ENCODE measurements at regions not wholly inside any gene's neighbourhood (a gene's known extent, or its start where the extent isn't known, plus 50 kb on each side); places are given as distances from the start of the nearest gene placed in this dataset.

GRCh38 chr15:38642689-38643270 is 78.2 kb upstream of the RASGRP1 start:
- H3K79me1 ChIP-seq (ENCODE audit: low read depth, low read length), result no peaks in the 10 kb centered on the region
- ChIA-PET CTCF (ENCODE audit: partially characterized antibody) (interaction anchor here (0.6 to 1.8 kb wide), 7 partner anchors 10 to 254 kb away, joined by 3 to 8 read pairs (median 3); partner anchors contain the start of gene RASGRP1), POLR2A (ENCODE audit: partially characterized antibody) (interaction anchor here (0.5 to 1.1 kb wide), 2 partner anchors 11 to 466 kb away, joined by 3 read pairs; no protein-coding TSS in a partner anchor)
- H2BK20ac ChIP-seq (ENCODE audit: low read length), result no peak overlapping the region
- H3K14ac ChIP-seq (ENCODE audit: insufficient read length), result no peak overlapping the region
- H3K4me3 ChIP-seq (ENCODE audit: extremely low read depth in 1 of 4, insufficient read depth in 2 of 4, low read depth in 3 of 4, low read length in 4 of 4), result no peak overlapping the region
- H4K5ac ChIP-seq (ENCODE audit: insufficient read length, low read depth, low read length), result no peak overlapping the region
- no peak overlapping the region for H3K9ac ChIP-seq (replicated peaks in 1 of 4; ENCODE audit: extremely low read depth in 1 of 4, low read depth in 3 of 4, low read length in 3 of 4)
- H2BK120ac ChIP-seq (replicated peaks; ENCODE audit: low read depth, low read length), result no peak overlapping the region
- H3K9me3 ChIP-seq (ENCODE audit: insufficient read depth in 2 of 2, low read depth in 1 of 2, low read length in 1 of 2), result no peaks in the 10 kb centered on the region; a peak in 1 of 4 replicates
- H3K18ac ChIP-seq (ENCODE audit: extremely low read depth, low read length), result no peak overlapping the region
- no peaks in the 10 kb centered on the region for H3K36me3 ChIP-seq (ENCODE audit: control insufficient read depth in 2 of 4, insufficient read depth in 4 of 4, low read length in 3 of 4)
- H2BK5ac ChIP-seq (ENCODE audit: low read depth, low read length), result no peak overlapping the region
- TF ChIP-seq E2F6 (IDR thresholded peaks at IDR 0.05) (no peak), EZH2 (IDR thresholded peaks at IDR 0.05; ENCODE audit: low read depth, low read length, severe bottlenecking) (no peak), BRCA1 (IDR thresholded peaks at IDR 0.05; ENCODE audit: low read depth, low read length) (no peak), BCL11A (IDR thresholded peaks at IDR 0.05; ENCODE audit: low read depth in 2 of 2, low read length in 2 of 2) (no peak), SIN3A (conservative IDR thresholded peaks at IDR 0.05 in 1 of 2, IDR thresholded peaks at IDR 0.05 in 1 of 2; ENCODE audit: low read depth in 1 of 2, low read length in 2 of 2) (no peak), NRF1 (IDR thresholded peaks at IDR 0.05; ENCODE audit: low read depth, low read length) (no peak), CBX8 (IDR thresholded peaks at IDR 0.05; ENCODE audit: borderline replicate concordance, low read depth, low read length) (no peak), CHD2 (IDR thresholded peaks at IDR 0.05; ENCODE audit: low read length) (no peak), KDM4A (IDR thresholded peaks at IDR 0.05; ENCODE audit: low read depth, low read length, severe bottlenecking) (no peak), KDM5A (IDR thresholded peaks at IDR 0.05; ENCODE audit: low read length) (no peak), SP4 (IDR thresholded peaks at IDR 0.05; ENCODE audit: low read length) (no peak)
- no peak overlapping the region for H2BK15ac ChIP-seq (ENCODE audit: low read length)
- no peaks in the 10 kb centered on the region for H4K20me1 ChIP-seq (replicated peaks in 1 of 2; ENCODE audit: control insufficient read depth in 1 of 2, insufficient read depth in 2 of 2, low read length in 2 of 2)
- H3K27me3 ChIP-seq (replicated peaks in 1 of 4; ENCODE audit: control insufficient read depth in 3 of 4, extremely low read depth in 1 of 4, insufficient read depth in 3 of 4, low read length in 3 of 4), result no peaks in the 10 kb centered on the region
- no peaks in the 10 kb centered on the region for H3K79me2 ChIP-seq (ENCODE audit: control insufficient read depth in 1 of 2, insufficient read depth in 2 of 2, low read length in 2 of 2)
- WGBS, 2 experiments (ENCODE audit: extremely low coverage in 1 of 2, insufficient coverage in 1 of 2, insufficient read length in 1 of 2, insufficient replicate concordance in 2 of 2, low coverage in 1 of 2, low lambda C conversion rate in 2 of 2, missing lambda C conversion rate in 1 of 2), result 72% methylated on average over 3 of the region's 3 CpGs; no CpG with 5 or more reads in 1 of the 2 experiments
- H3K56ac ChIP-seq (replicated peaks; ENCODE audit: insufficient read length, low read depth, low read length), result no peak overlapping the region
- H3K4me2 ChIP-seq (ENCODE audit: insufficient read depth in 1 of 2, low read depth in 2 of 2, low read length in 2 of 2), result no peak overlapping the region
- H2AK5ac ChIP-seq (ENCODE audit: low read depth, low read length), result no peak overlapping the region
- no peak overlapping the region for H3K23ac ChIP-seq (ENCODE audit: insufficient read length)
- H4K91ac ChIP-seq (replicated peaks; ENCODE audit: insufficient read length, low read length), result no peak overlapping the region
- H3K23me2 ChIP-seq (ENCODE audit: low read depth, low read length), result no peaks in the 10 kb centered on the region
- no peak overlapping the region for H3K4ac ChIP-seq (replicated peaks; ENCODE audit: insufficient read length, low read depth, low read length)
- no peak overlapping the region for H2AFZ ChIP-seq (ENCODE audit: low read length)
- no peak overlapping the region for H4K8ac ChIP-seq (ENCODE audit: extremely low read depth, insufficient read depth, low read length)
- no peak overlapping the region for H3K27ac ChIP-seq (ENCODE audit: low read depth, low read length)
- peaks cover 0 to 2% (median 0%) of the 10 kb centered on the region in 4 experiments; a peak in 1 of 7 replicates for H3K4me1 ChIP-seq (replicated peaks in 1 of 4; ENCODE audit: control insufficient read depth in 3 of 4, insufficient read depth in 4 of 4, low read length in 3 of 4)
- FAIRE-seq, result no peak
- H2BK12ac ChIP-seq (ENCODE audit: low read depth, low read length), result no peak overlapping the region
- DNase-seq (ENCODE audit: low read depth in 1 of 2, low spot score in 2 of 2), result no peak
